GM19240 (cell line): ENCODE measurements at regions not wholly inside any gene's neighbourhood (a gene's known extent, or its start where the extent isn't known, plus 50 kb on each side); places are given as distances from the start of the nearest gene placed in this dataset.

Source experiments
- DNase-seq: peaks from one replicate; pipeline ENCODE4 v3.0.0; 2011; ENCODE audit warnings: low spot score; ENCODE audit not compliant: insufficient read length

DNA sequence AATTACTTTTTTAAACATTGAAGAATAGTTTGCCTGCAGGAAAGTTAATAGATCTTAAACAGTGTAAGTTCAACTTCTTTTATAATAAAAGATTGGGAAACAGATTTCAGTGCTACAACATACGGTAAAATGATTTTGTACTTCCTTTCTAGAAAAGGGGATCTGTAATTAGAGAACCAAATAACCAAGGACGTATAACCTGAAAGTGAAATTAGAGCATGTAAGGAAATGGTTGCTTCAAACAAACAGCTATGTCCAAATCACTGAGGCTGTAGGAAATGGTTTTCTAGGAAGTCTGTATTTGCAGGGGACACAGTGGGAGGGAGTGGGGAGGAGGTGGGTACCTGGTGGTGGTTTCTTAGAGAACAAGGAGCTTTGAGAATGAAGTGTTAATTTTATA lies 57.9 kb upstream of the EXOC6 start:
- DNase-seq, result no peak

DNA sequence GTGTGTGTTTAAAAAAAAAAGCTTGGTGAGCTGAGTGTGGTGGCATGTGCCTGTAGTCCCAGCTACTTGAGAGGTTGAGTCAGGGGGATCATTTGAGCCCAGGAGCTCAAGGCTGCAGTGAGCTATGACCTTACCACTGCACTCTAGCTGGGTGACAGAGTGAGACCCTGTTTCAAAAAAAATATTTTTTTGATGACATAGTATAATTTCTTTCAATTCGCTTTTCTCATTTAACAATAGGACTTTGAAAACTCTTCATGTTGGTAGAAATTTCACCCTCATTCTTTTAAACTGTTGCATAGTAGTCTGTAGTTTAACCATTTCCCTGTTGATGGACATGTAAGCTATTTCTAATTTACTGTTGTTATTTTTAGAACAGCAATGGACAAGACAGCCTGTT lies 55.7 kb upstream of the EXOC6 start:
- DNase-seq, result no peak
